Nephron progenitor cell (in vitro differentiated cells): ENCODE measurements at regions not wholly inside any gene's neighbourhood (a gene's known extent, or its start where the extent isn't known, plus 50 kb on each side); places are given as distances from the start of the nearest gene placed in this dataset.

Experiments
- DNase-seq: peaks from one replicate; pipeline ENCODE4 v3.0.0; 2021
- H3K27ac Mint-ChIP-seq: 2 replicates; pipeline ENCODE4 v1.8.0; 2021; ENCODE audit warnings: mild to moderate bottlenecking, moderate library complexity, mixed read lengths
- H3K27me3 Mint-ChIP-seq: 2 replicates; pipeline ENCODE4 v1.8.0; 2021; ENCODE audit warnings: mild to moderate bottlenecking, low read depth, mixed read lengths; ENCODE audit not compliant: poor library complexity
- H3K36me3 Mint-ChIP-seq: 2 replicates; pipeline ENCODE4 v1.8.0; 2021; ENCODE audit warnings: low read depth, mixed read lengths
- H3K4me1 Mint-ChIP-seq: 2 replicates; pipeline ENCODE4 v1.8.0; 2021; ENCODE audit warnings: mixed read lengths
- H3K4me3 Mint-ChIP-seq: 2 replicates; pipeline ENCODE4 v1.8.0; 2021; ENCODE audit warnings: mild to moderate bottlenecking, moderate library complexity, mixed read lengths
- H3K9me3 Mint-ChIP-seq: 2 replicates; pipeline ENCODE4 v1.8.0; 2021; ENCODE audit warnings: mild to moderate bottlenecking, moderate library complexity, mixed read lengths
- CTCF ChIP-seq: fragments of 200-600 bp; sonication (generic); IDR thresholded peaks from 2 replicates; pipeline ENCODE4 v1.5.0; 2021; ENCODE audit warnings: antibody characterized with exemption

- no peak overlapping the region for H3K27ac Mint-ChIP-seq
- no peaks in the 10 kb centered on the region for H3K27me3 Mint-ChIP-seq
- DNase-seq = no peak
- peaks cover 7% of the 10 kb centered on the region for H3K4me1 Mint-ChIP-seq
- H3K36me3 Mint-ChIP-seq = peaks cover 13% of the 10 kb centered on the region
- no peak for TF ChIP-seq CTCF
- H3K4me3 Mint-ChIP-seq = no peak overlapping the region
- H3K9me3 Mint-ChIP-seq = no peaks in the 10 kb centered on the region
These were observed 84.7 kb downstream of the NDUFS5 start for GRCh38 chr1:39110882-39111281.

- no peak overlapping the region for H3K27ac Mint-ChIP-seq
- TF ChIP-seq CTCF = no peak
- H3K9me3 Mint-ChIP-seq = no peaks in the 10 kb centered on the region
- no peaks in the 10 kb centered on the region for H3K27me3 Mint-ChIP-seq
- H3K4me1 Mint-ChIP-seq = peaks cover 7% of the 10 kb centered on the region
- H3K36me3 Mint-ChIP-seq = peaks cover 13% of the 10 kb centered on the region
- no peak overlapping the region for H3K4me3 Mint-ChIP-seq
- DNase-seq = no peak
These were observed 87.1 kb downstream of the NDUFS5 start for GRCh38 chr1:39113109-39113743.

GRCh38 chr1:39115271-39116110, 89.0 kb upstream of the MACF1 start:
- Mint-ChIP-seq H3K36me3 (peaks cover 23% of the 10 kb centered on the region), H3K4me1 (peaks cover 6% of the 10 kb centered on the region), H3K4me3 (no peak overlapping the region), H3K9me3 (no peaks in the 10 kb centered on the region), H3K27ac (no peak overlapping the region), H3K27me3 (no peaks in the 10 kb centered on the region)
- no peak for DNase-seq
- TF ChIP-seq CTCF = no peak

- H3K9me3 Mint-ChIP-seq = no peaks in the 10 kb centered on the region
- DNase-seq = no peak
- peaks cover 4% of the 10 kb centered on the region for H3K4me1 Mint-ChIP-seq
- H3K4me3 Mint-ChIP-seq = no peak overlapping the region
- peaks cover 28% of the 10 kb centered on the region for H3K36me3 Mint-ChIP-seq
- TF ChIP-seq CTCF = no peak
- H3K27ac Mint-ChIP-seq = no peak overlapping the region
- no peaks in the 10 kb centered on the region for H3K27me3 Mint-ChIP-seq
These were observed 88.3 kb upstream of the MACF1 start for GRCh38 chr1:39116116-39116607.

GRCh38 chr1:39116860-39117728, 87.4 kb upstream of the MACF1 start:
- DNase-seq = no peak
- no peaks in the 10 kb centered on the region for H3K9me3 Mint-ChIP-seq
- no peaks in the 10 kb centered on the region for H3K27me3 Mint-ChIP-seq
- H3K4me3 Mint-ChIP-seq = no peak overlapping the region
- peaks cover 4% of the 10 kb centered on the region for H3K4me1 Mint-ChIP-seq
- H3K27ac Mint-ChIP-seq = peak overlapping the region; percentile 84
- peaks cover 26% of the 10 kb centered on the region for H3K36me3 Mint-ChIP-seq
- no peak for TF ChIP-seq CTCF
